ENCODE measurements at regions not wholly inside any gene's neighbourhood (a gene's known extent, or its start where the extent isn't known, plus 50 kb on each side); places are given as distances from the start of the nearest gene placed in this dataset.

GRCh38 chr9:89797937-89798455 is 193.2 kb downstream of the GADD45G start:
- DNase-seq = no peak

GRCh38 chr9:89798547-89799120 is 193.8 kb downstream of the GADD45G start:
- DNase-seq = no peak

- no peak for DNase-seq
These were observed 194.4 kb downstream of the GADD45G start for GRCh38 chr9:89799221-89799620.

GRCh38 chr9:89799766-89800165 is 195.0 kb downstream of the GADD45G start:
- no peak for DNase-seq

- no peak for DNase-seq
These were observed 196.5 kb downstream of the GADD45G start for GRCh38 chr9:89801341-89801740.

GRCh38 chr9:89801742-89802670 is 197.2 kb downstream of the GADD45G start:
- DNase-seq = no peak

- DNase-seq = no peak
These were observed 198.1 kb downstream of the GADD45G start for GRCh38 chr9:89802781-89803355.

- DNase-seq = no peak
These were observed 198.6 kb downstream of the GADD45G start for GRCh38 chr9:89803403-89803802.

GRCh38 chr9:89804766-89805531 is 200.1 kb downstream of the GADD45G start:
- DNase-seq = no peak

- no peak for DNase-seq
These were observed 200.9 kb downstream of the GADD45G start for GRCh38 chr9:89805571-89806292.

GRCh38 chr9:89806371-89807100 is 201.7 kb downstream of the GADD45G start:
- DNase-seq = no peak

GRCh38 chr9:89807101-89807395 is 202.2 kb downstream of the GADD45G start:
- DNase-seq = no peak

- no peak for DNase-seq
These were observed 202.9 kb downstream of the GADD45G start for GRCh38 chr9:89807682-89808075.

- no peak for DNase-seq
These were observed 203.4 kb downstream of the GADD45G start for GRCh38 chr9:89808076-89808755.

GRCh38 chr9:89808756-89809181 is 204.0 kb downstream of the GADD45G start:
- no peak for DNase-seq

GRCh38 chr9:89810431-89810830 is 205.6 kb downstream of the GADD45G start:
- DNase-seq = no peak

GRCh38 chr9:89811356-89811755 is 206.5 kb downstream of the GADD45G start:
- no peak for DNase-seq

GRCh38 chr9:89811886-89812450 is 207.2 kb downstream of the GADD45G start:
- DNase-seq = no peak

- DNase-seq = no peak
These were observed 207.9 kb downstream of the GADD45G start for GRCh38 chr9:89812556-89813181.

- DNase-seq = no peak
These were observed 208.7 kb downstream of the GADD45G start for GRCh38 chr9:89813482-89813881.
